Epithelial cell of proximal tubule (primary cell): ENCODE measurements at regions not wholly inside any gene's neighbourhood (a gene's known extent, or its start where the extent isn't known, plus 50 kb on each side); places are given as distances from the start of the nearest gene placed in this dataset.

Experiments used
- DNase-seq: peaks from one replicate; pipeline ENCODE4 v3.0.0-alpha.2; 2011; ENCODE audit warnings: low read depth
- H3K4me3 ChIP-seq: 2 replicates; pipeline ENCODE4 v1.5.1; 2011; ENCODE audit warnings: low read depth, mild to moderate bottlenecking, low read length
- CTCF ChIP-seq: conservative IDR thresholded peaks from 2 replicates; pipeline ENCODE4 v1.5.1; 2012; ENCODE audit warnings: low read depth, mild to moderate bottlenecking, low read length

GRCh38 chr19:30170081-30170480 is 202.1 kb upstream of the ZNF536 start:
- no peak for TF ChIP-seq CTCF

GRCh38 chr19:30170495-30171137 is 201.6 kb upstream of the ZNF536 start:
- no peak for DNase-seq
- no peak overlapping the region for H3K4me3 ChIP-seq
- TF ChIP-seq CTCF = no peak

More at GRCh38 chr19:30170081-30170480, 202.1 kb upstream of the ZNF536 start:
- DNase-seq = no peak
- no peak overlapping the region for H3K4me3 ChIP-seq

GRCh38 chr19:30171138-30171635 is 201.0 kb upstream of the ZNF536 start:
- no peak for TF ChIP-seq CTCF
- DNase-seq = no peak
- H3K4me3 ChIP-seq = no peak overlapping the region

GRCh38 chr19:30171795-30172612 is 200.2 kb upstream of the ZNF536 start:
- TF ChIP-seq CTCF = no peak
- H3K4me3 ChIP-seq = no peak overlapping the region
- no peak for DNase-seq

- no peak overlapping the region for H3K4me3 ChIP-seq
- TF ChIP-seq CTCF = no peak
- DNase-seq = no peak
These were observed 199.5 kb upstream of the ZNF536 start for GRCh38 chr19:30172613-30173242.

- H3K4me3 ChIP-seq = no peak overlapping the region
- no peak for DNase-seq
- TF ChIP-seq CTCF = no peak
These were observed 198.4 kb upstream of the ZNF536 start for GRCh38 chr19:30173593-30174356.
